Dendritic cell treated with granulocyte-macrophage colony-stimulating factor and Interleukin-4, amounts not matched to agents 40 ng/mL and 50 ng/mL, for 4 days (primary cell): ENCODE measurements at regions not wholly inside any gene's neighbourhood (a gene's known extent, or its start where the extent isn't known, plus 50 kb on each side); places are given as distances from the start of the nearest gene placed in this dataset.
"Not testable (repeated sequence)": the region's sequence is repeated elsewhere in the genome, so short reads cannot be mapped to it uniquely, and the experiment has no call there.

Experiments
- H3K27ac Mint-ChIP-seq: one replicate; pipeline ENCODE4 v1.8.0; 2022; ENCODE audit warnings: mild to moderate bottlenecking, mixed read lengths
- H3K27me3 Mint-ChIP-seq: one replicate; pipeline ENCODE4 v1.8.0; 2022; ENCODE audit warnings: mild to moderate bottlenecking, mixed read lengths
- H3K36me3 Mint-ChIP-seq: one replicate; pipeline ENCODE4 v1.8.0; 2022; ENCODE audit warnings: low read depth, mixed read lengths
- H3K4me1 Mint-ChIP-seq: one replicate; pipeline ENCODE4 v1.8.0; 2022; ENCODE audit warnings: low read depth, mixed read lengths
- H3K4me3 Mint-ChIP-seq: one replicate; pipeline ENCODE4 v1.8.0; 2022; ENCODE audit warnings: mild to moderate bottlenecking, moderate library complexity, mixed read lengths
- H3K9me3 Mint-ChIP-seq: one replicate; pipeline ENCODE4 v1.8.0; 2022; ENCODE audit warnings: mixed read lengths
- intact Hi-C: fragments of 100-400 bp; cut with micrococcal nuclease; formaldehyde crosslinking; loops from one replicate; pipeline ENCODE4 v1.15.0; 2022

- Mint-ChIP-seq H3K27ac (no peak overlapping the region), H3K36me3 (no peaks in the 10 kb centered on the region), H3K9me3 (no peaks in the 10 kb centered on the region), H3K27me3 (no peaks in the 10 kb centered on the region), H3K4me1 (no peaks in the 10 kb centered on the region), H3K4me3 (no peak overlapping the region)
- intact Hi-C loops: no loop called here
These were observed 1447.8 kb upstream of the PRMT6 start for GRCh38 chr1:105608713-105609112.

GRCh38 chr1:105626276-105626987 lies 1430.0 kb upstream of the PRMT6 start:
- Mint-ChIP-seq H3K9me3 (peaks cover 17% of the 10 kb centered on the region), H3K4me1 (no peaks in the 10 kb centered on the region), H3K4me3 (no peak overlapping the region), H3K27me3 (no peaks in the 10 kb centered on the region), H3K36me3 (no peaks in the 10 kb centered on the region), H3K27ac (no peak overlapping the region)
- intact Hi-C loops: no loop called here

GRCh38 chr1:105631153-105631744 lies 1425.2 kb upstream of the PRMT6 start:
- H3K4me3 Mint-ChIP-seq, H3K36me3 Mint-ChIP-seq, H3K27ac Mint-ChIP-seq, H3K27me3 Mint-ChIP-seq, H3K4me1 Mint-ChIP-seq, intact Hi-C loops: not testable (repeated sequence)
- H3K9me3 Mint-ChIP-seq: peaks cover 40% of the 10 kb centered on the region

GRCh38 chr1:105632342-105633196 lies 1423.9 kb upstream of the PRMT6 start:
- H3K27me3 Mint-ChIP-seq: no peaks in the 10 kb centered on the region
- intact Hi-C loops: no loop called here
- H3K4me3 Mint-ChIP-seq: no peak overlapping the region

GRCh38 chr1:105636052-105636451 lies 1420.4 kb upstream of the PRMT6 start:
- H3K9me3 Mint-ChIP-seq: peaks cover 30% of the 10 kb centered on the region
- H3K36me3 Mint-ChIP-seq: no peaks in the 10 kb centered on the region
- H3K27ac Mint-ChIP-seq: no peak overlapping the region
- H3K4me1 Mint-ChIP-seq: no peaks in the 10 kb centered on the region
- no peak overlapping the region for H3K4me3 Mint-ChIP-seq
- H3K27me3 Mint-ChIP-seq: no peaks in the 10 kb centered on the region
- intact Hi-C loops: no loop called here

More at GRCh38 chr1:105632342-105633196, 1423.9 kb upstream of the PRMT6 start:
- Mint-ChIP-seq H3K27ac (no peak overlapping the region), H3K9me3 (peaks cover 43% of the 10 kb centered on the region), H3K4me1 (no peaks in the 10 kb centered on the region), H3K36me3 (no peaks in the 10 kb centered on the region)

GRCh38 chr1:105641407-105641806 lies 1415.1 kb upstream of the PRMT6 start:
- H3K4me1 Mint-ChIP-seq: no peaks in the 10 kb centered on the region
- peaks cover 35% of the 10 kb centered on the region for H3K9me3 Mint-ChIP-seq
- H3K4me3 Mint-ChIP-seq: no peak overlapping the region
- H3K36me3 Mint-ChIP-seq: no peaks in the 10 kb centered on the region
- intact Hi-C loops: no loop called here
- no peak overlapping the region for H3K27ac Mint-ChIP-seq
- H3K27me3 Mint-ChIP-seq: no peaks in the 10 kb centered on the region

GRCh38 chr1:105652109-105652508 lies 1404.4 kb upstream of the PRMT6 start:
- H3K27me3 Mint-ChIP-seq: no peaks in the 10 kb centered on the region
- no peak overlapping the region for H3K4me3 Mint-ChIP-seq
- no peaks in the 10 kb centered on the region for H3K36me3 Mint-ChIP-seq
- no peak overlapping the region for H3K27ac Mint-ChIP-seq
- no peaks in the 10 kb centered on the region for H3K9me3 Mint-ChIP-seq
- intact Hi-C loops: no loop called here
- H3K4me1 Mint-ChIP-seq: no peaks in the 10 kb centered on the region

- H3K4me1 Mint-ChIP-seq: no peaks in the 10 kb centered on the region
- no peak overlapping the region for H3K4me3 Mint-ChIP-seq
- H3K27ac Mint-ChIP-seq: no peak overlapping the region
- intact Hi-C loops: no loop called here
- no peaks in the 10 kb centered on the region for H3K27me3 Mint-ChIP-seq
- H3K36me3 Mint-ChIP-seq: no peaks in the 10 kb centered on the region
- no peaks in the 10 kb centered on the region for H3K9me3 Mint-ChIP-seq
These were observed 1401.4 kb upstream of the PRMT6 start for GRCh38 chr1:105655032-105655431.

- intact Hi-C loops: no loop called here
- H3K4me3 Mint-ChIP-seq: no peak overlapping the region
- no peaks in the 10 kb centered on the region for H3K36me3 Mint-ChIP-seq
These were observed 1392.0 kb upstream of the PRMT6 start for GRCh38 chr1:105664495-105664894.

GRCh38 chr1:105678334-105678733 lies 1378.1 kb upstream of the PRMT6 start:
- Mint-ChIP-seq H3K4me3 (no peak overlapping the region), H3K27ac (no peak overlapping the region), H3K9me3 (peaks cover 10% of the 10 kb centered on the region), H3K36me3 (no peaks in the 10 kb centered on the region), H3K4me1 (no peaks in the 10 kb centered on the region), H3K27me3 (no peaks in the 10 kb centered on the region)
- intact Hi-C loops: no loop called here

More at GRCh38 chr1:105664495-105664894, 1392.0 kb upstream of the PRMT6 start:
- Mint-ChIP-seq H3K27me3 (no peaks in the 10 kb centered on the region), H3K9me3 (peaks cover 21% of the 10 kb centered on the region), H3K4me1 (no peaks in the 10 kb centered on the region), H3K27ac (no peak overlapping the region)

GRCh38 chr1:105684714-105685113 lies 1371.8 kb upstream of the PRMT6 start:
- intact Hi-C loops: no loop called here
- Mint-ChIP-seq H3K27me3 (no peaks in the 10 kb centered on the region), H3K9me3 (peaks cover 11% of the 10 kb centered on the region), H3K4me1 (no peaks in the 10 kb centered on the region), H3K27ac (no peak overlapping the region), H3K4me3 (no peak overlapping the region), H3K36me3 (no peaks in the 10 kb centered on the region)

- Mint-ChIP-seq H3K9me3 (peaks cover 11% of the 10 kb centered on the region), H3K27ac (no peak overlapping the region), H3K4me1 (no peaks in the 10 kb centered on the region), H3K4me3 (no peak overlapping the region), H3K36me3 (no peaks in the 10 kb centered on the region), H3K27me3 (no peaks in the 10 kb centered on the region)
- intact Hi-C loops: no loop called here
These were observed 1370.4 kb upstream of the PRMT6 start for GRCh38 chr1:105686026-105686425.

- Mint-ChIP-seq H3K4me1 (no peaks in the 10 kb centered on the region), H3K9me3 (peaks cover 11% of the 10 kb centered on the region), H3K4me3 (no peak overlapping the region), H3K27ac (no peak overlapping the region), H3K27me3 (no peaks in the 10 kb centered on the region), H3K36me3 (no peaks in the 10 kb centered on the region)
- intact Hi-C loops: no loop called here
These were observed 1369.4 kb upstream of the PRMT6 start for GRCh38 chr1:105686874-105687690.
